ENCODE measurements at regions not wholly inside any gene's neighbourhood (a gene's known extent, or its start where the extent isn't known, plus 50 kb on each side); places are given as distances from the start of the nearest gene placed in this dataset.

DNA sequence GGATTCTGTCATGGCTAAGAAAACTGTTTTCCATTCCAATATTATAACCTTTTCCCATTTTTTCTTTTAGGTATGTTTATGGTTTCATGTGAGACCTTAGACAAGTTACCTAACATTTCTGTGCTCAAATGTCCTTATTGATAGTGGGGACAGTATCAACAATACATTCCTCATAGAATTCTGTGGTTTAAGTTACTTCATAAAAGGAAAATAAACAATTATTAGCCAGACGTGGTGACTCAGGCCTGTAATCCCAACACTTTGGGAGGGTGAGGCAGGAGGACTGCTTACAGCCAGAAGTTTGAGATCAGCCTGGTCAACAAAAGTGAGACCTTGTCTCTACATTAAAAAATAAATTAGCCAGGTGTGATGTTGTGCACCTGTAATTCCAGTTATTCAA lies 436.8 kb upstream of the CNTN4 start:
- WGBS (ENCODE audit: insufficient coverage), result no CpG with 5 or more reads among the region's 1 CpG
- H3K27me3 ChIP-seq (ENCODE audit: control insufficient read depth, insufficient read depth, low read length), result no peaks in the 10 kb centered on the region
- DNase-seq, result no peak

DNA sequence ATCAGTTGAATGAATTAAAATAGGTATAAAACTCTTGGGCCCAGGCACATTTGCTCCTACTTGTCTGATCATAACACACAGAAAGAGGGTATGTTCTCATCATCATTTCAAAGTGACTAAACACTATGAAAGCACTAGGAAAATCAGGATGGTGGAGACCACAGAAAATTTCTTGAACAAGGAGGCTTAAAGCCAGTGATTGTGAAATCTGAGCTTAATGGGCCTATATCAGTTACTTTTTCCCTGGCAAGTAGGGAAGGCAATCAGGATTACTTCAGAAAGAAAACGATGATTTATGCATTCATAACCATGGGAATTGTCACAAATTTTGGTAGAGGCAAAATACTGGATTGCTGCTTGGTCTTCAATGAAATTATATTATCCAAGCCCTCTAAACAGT lies 434.4 kb upstream of the CNTN4 start:
- H3K36me3 ChIP-seq (ENCODE audit: control insufficient read depth, insufficient read depth, low read length), result no peaks in the 10 kb centered on the region
- no peak overlapping the region for H3K27ac ChIP-seq (ENCODE audit: low read length)
- no CpG with 5 or more reads among the region's 1 CpG for WGBS (ENCODE audit: insufficient coverage)
- H3K9me3 ChIP-seq (replicated peaks; ENCODE audit: control insufficient read depth, low read depth, low read length), result no peaks in the 10 kb centered on the region
- H3K4me3 ChIP-seq (ENCODE audit: low read length), result no peak overlapping the region
- no peak for DNase-seq
- H3K4me1 ChIP-seq (ENCODE audit: control insufficient read depth, insufficient read depth, low read length), result no peaks in the 10 kb centered on the region
- H3K27me3 ChIP-seq (ENCODE audit: control insufficient read depth, insufficient read depth, low read length), result no peaks in the 10 kb centered on the region

More for the DNA sequence above, 436.8 kb upstream of the CNTN4 start:
- H3K4me3 ChIP-seq (ENCODE audit: low read length), result no peak overlapping the region
- no peaks in the 10 kb centered on the region for H3K36me3 ChIP-seq (ENCODE audit: control insufficient read depth, insufficient read depth, low read length)
- H3K4me1 ChIP-seq (ENCODE audit: control insufficient read depth, insufficient read depth, low read length), result no peaks in the 10 kb centered on the region
- H3K9me3 ChIP-seq (replicated peaks; ENCODE audit: control insufficient read depth, low read depth, low read length), result no peaks in the 10 kb centered on the region
- H3K27ac ChIP-seq (ENCODE audit: low read length), result no peak overlapping the region

GRCh38 chr3:1666865-1667264 lies 431.8 kb upstream of the CNTN4 start:
- H3K27me3 ChIP-seq (ENCODE audit: control insufficient read depth, insufficient read depth, low read length), result no peaks in the 10 kb centered on the region
- WGBS (ENCODE audit: insufficient coverage), result no CpG with 5 or more reads among the region's 1 CpG
- H3K4me3 ChIP-seq (ENCODE audit: low read length), result no peak overlapping the region

GRCh38 chr3:1677576-1678156 lies 421.0 kb upstream of the CNTN4 start:
- H3K27ac ChIP-seq (ENCODE audit: low read length), result no peak overlapping the region
- 47% methylated on average over 4 of the region's 7 CpGs for WGBS (ENCODE audit: insufficient coverage)
- no peak overlapping the region for H3K4me3 ChIP-seq (ENCODE audit: low read length)
- peaks cover 3% of the 10 kb centered on the region for H3K9me3 ChIP-seq (replicated peaks; ENCODE audit: control insufficient read depth, low read depth, low read length)
- DNase-seq, result no peak
- no peaks in the 10 kb centered on the region for H3K4me1 ChIP-seq (ENCODE audit: control insufficient read depth, insufficient read depth, low read length)
- no peaks in the 10 kb centered on the region for H3K27me3 ChIP-seq (ENCODE audit: control insufficient read depth, insufficient read depth, low read length)
- no peaks in the 10 kb centered on the region for H3K36me3 ChIP-seq (ENCODE audit: control insufficient read depth, insufficient read depth, low read length)

More at GRCh38 chr3:1666865-1667264, 431.8 kb upstream of the CNTN4 start:
- Histone ChIP-seq H3K27ac (ENCODE audit: low read length) (no peak overlapping the region), H3K4me1 (ENCODE audit: control insufficient read depth, insufficient read depth, low read length) (no peaks in the 10 kb centered on the region), H3K9me3 (replicated peaks; ENCODE audit: control insufficient read depth, low read depth, low read length) (no peaks in the 10 kb centered on the region), H3K36me3 (ENCODE audit: control insufficient read depth, insufficient read depth, low read length) (no peaks in the 10 kb centered on the region)
- DNase-seq, result no peak

- no CpG with 5 or more reads among the region's 1 CpG for WGBS (ENCODE audit: insufficient coverage)
These were observed 406.2 kb upstream of the CNTN4 start for GRCh38 chr3:1692428-1692827.

DNA sequence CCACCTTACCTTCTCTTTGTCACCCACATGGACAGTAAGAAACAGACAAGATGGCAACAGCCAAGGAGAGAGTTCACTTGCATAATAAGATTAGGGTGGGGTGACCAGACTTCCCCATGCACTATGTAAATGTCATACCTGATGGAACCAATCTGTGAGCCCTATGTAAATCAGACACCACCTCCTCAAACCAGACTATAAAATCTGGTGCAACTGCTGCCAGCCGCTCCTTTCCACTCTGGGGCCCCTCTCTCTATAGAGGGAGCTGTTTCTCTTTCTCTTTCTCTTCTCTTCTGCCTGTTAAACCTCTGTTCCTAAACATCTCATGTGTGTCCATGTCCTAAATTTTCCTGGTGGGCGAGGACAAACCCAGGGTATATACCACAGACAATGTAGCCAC lies 405.5 kb upstream of the CNTN4 start:
- no CpG with 5 or more reads among the region's 2 CpGs for WGBS (ENCODE audit: insufficient coverage)

More at GRCh38 chr3:1692428-1692827, 406.2 kb upstream of the CNTN4 start:
- no peaks in the 10 kb centered on the region for H3K36me3 ChIP-seq (ENCODE audit: control insufficient read depth, insufficient read depth, low read length)
- no peak overlapping the region for H3K27ac ChIP-seq (ENCODE audit: low read length)
- no peak for DNase-seq
- no peaks in the 10 kb centered on the region for H3K4me1 ChIP-seq (ENCODE audit: control insufficient read depth, insufficient read depth, low read length)
- no peak overlapping the region for H3K4me3 ChIP-seq (ENCODE audit: low read length)
- H3K9me3 ChIP-seq (replicated peaks; ENCODE audit: control insufficient read depth, low read depth, low read length), result no peaks in the 10 kb centered on the region
- no peaks in the 10 kb centered on the region for H3K27me3 ChIP-seq (ENCODE audit: control insufficient read depth, insufficient read depth, low read length)

GRCh38 chr3:1696669-1697275 lies 401.9 kb upstream of the CNTN4 start:
- no peak overlapping the region for H3K27ac ChIP-seq (ENCODE audit: low read length)
- no peak overlapping the region for H3K4me3 ChIP-seq (ENCODE audit: low read length)
- H3K9me3 ChIP-seq (replicated peaks; ENCODE audit: control insufficient read depth, low read depth, low read length), result peaks cover 2% of the 10 kb centered on the region
- WGBS (ENCODE audit: insufficient coverage), result no CpG with 5 or more reads among the region's 5 CpGs
- no peaks in the 10 kb centered on the region for H3K27me3 ChIP-seq (ENCODE audit: control insufficient read depth, insufficient read depth, low read length)
- no peaks in the 10 kb centered on the region for H3K4me1 ChIP-seq (ENCODE audit: control insufficient read depth, insufficient read depth, low read length)
- no peaks in the 10 kb centered on the region for H3K36me3 ChIP-seq (ENCODE audit: control insufficient read depth, insufficient read depth, low read length)
- DNase-seq, result no peak

More for the DNA sequence above, 405.5 kb upstream of the CNTN4 start:
- Histone ChIP-seq H3K27ac (ENCODE audit: low read length) (no peak overlapping the region), H3K27me3 (ENCODE audit: control insufficient read depth, insufficient read depth, low read length) (no peaks in the 10 kb centered on the region), H3K9me3 (replicated peaks; ENCODE audit: control insufficient read depth, low read depth, low read length) (no peaks in the 10 kb centered on the region), H3K4me3 (ENCODE audit: low read length) (no peak overlapping the region), H3K36me3 (ENCODE audit: control insufficient read depth, insufficient read depth, low read length) (no peaks in the 10 kb centered on the region), H3K4me1 (ENCODE audit: control insufficient read depth, insufficient read depth, low read length) (no peaks in the 10 kb centered on the region)
- DNase-seq, result no peak

- Histone ChIP-seq H3K4me1 (ENCODE audit: control insufficient read depth, insufficient read depth, low read length) (no peaks in the 10 kb centered on the region), H3K9me3 (replicated peaks; ENCODE audit: control insufficient read depth, low read depth, low read length) (peaks cover 2% of the 10 kb centered on the region), H3K27ac (ENCODE audit: low read length) (no peak overlapping the region), H3K4me3 (ENCODE audit: low read length) (no peak overlapping the region), H3K27me3 (ENCODE audit: control insufficient read depth, insufficient read depth, low read length) (no peaks in the 10 kb centered on the region), H3K36me3 (ENCODE audit: control insufficient read depth, insufficient read depth, low read length) (no peaks in the 10 kb centered on the region)
- 85% methylated on average over 12 of the region's 17 CpGs for WGBS (ENCODE audit: insufficient coverage)
- DNase-seq, result no peak
These were observed 399.2 kb upstream of the CNTN4 start for GRCh38 chr3:1699361-1699920.

- DNase-seq, result no peak
These were observed 398.0 kb upstream of the CNTN4 start for GRCh38 chr3:1700650-1701049.

DNA sequence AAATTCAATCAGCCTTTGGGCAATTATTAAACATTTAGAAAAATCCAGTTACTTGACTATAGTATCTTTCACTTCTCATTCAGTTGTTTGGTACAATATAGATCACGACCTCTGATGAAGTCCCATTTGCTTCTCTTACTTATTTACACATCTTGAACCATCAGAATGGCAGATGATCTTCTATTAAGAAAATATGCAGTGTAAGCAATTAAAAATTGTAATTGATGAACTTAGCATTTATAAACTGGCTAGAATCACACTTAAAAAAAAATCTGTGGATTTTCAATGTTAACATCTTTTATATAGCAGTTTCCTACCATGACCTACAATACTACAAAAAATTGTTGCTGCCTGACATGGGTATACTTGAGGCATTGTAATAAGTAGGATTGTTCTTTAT lies 395.5 kb upstream of the CNTN4 start:
- Histone ChIP-seq H3K27me3 (ENCODE audit: control insufficient read depth, insufficient read depth, low read length) (no peaks in the 10 kb centered on the region), H3K4me3 (ENCODE audit: low read length) (no peak overlapping the region), H3K36me3 (ENCODE audit: control insufficient read depth, insufficient read depth, low read length) (no peaks in the 10 kb centered on the region), H3K9me3 (replicated peaks; ENCODE audit: control insufficient read depth, low read depth, low read length) (peaks cover 12% of the 10 kb centered on the region), H3K4me1 (ENCODE audit: control insufficient read depth, insufficient read depth, low read length) (no peaks in the 10 kb centered on the region), H3K27ac (ENCODE audit: low read length) (no peak overlapping the region)
- no peak for DNase-seq
- no CpG with 5 or more reads among the region's 1 CpG for WGBS (ENCODE audit: insufficient coverage)

More at GRCh38 chr3:1700650-1701049, 398.0 kb upstream of the CNTN4 start:
- no peaks in the 10 kb centered on the region for H3K4me1 ChIP-seq (ENCODE audit: control insufficient read depth, insufficient read depth, low read length)
- peaks cover 7% of the 10 kb centered on the region for H3K9me3 ChIP-seq (replicated peaks; ENCODE audit: control insufficient read depth, low read depth, low read length)
- 80% methylated on average over 2 of the region's 5 CpGs for WGBS (ENCODE audit: insufficient coverage)
- H3K27ac ChIP-seq (ENCODE audit: low read length), result no peak overlapping the region
- no peaks in the 10 kb centered on the region for H3K27me3 ChIP-seq (ENCODE audit: control insufficient read depth, insufficient read depth, low read length)
- H3K36me3 ChIP-seq (ENCODE audit: control insufficient read depth, insufficient read depth, low read length), result no peaks in the 10 kb centered on the region
- H3K4me3 ChIP-seq (ENCODE audit: low read length), result no peak overlapping the region
